ENCODE measurements at regions not wholly inside any gene's neighbourhood (a gene's known extent, or its start where the extent isn't known, plus 50 kb on each side); places are given as distances from the start of the nearest gene placed in this dataset.
A peak's percentile ranks its signal among the peaks of the same experiment; 100 is the strongest.

DNA sequence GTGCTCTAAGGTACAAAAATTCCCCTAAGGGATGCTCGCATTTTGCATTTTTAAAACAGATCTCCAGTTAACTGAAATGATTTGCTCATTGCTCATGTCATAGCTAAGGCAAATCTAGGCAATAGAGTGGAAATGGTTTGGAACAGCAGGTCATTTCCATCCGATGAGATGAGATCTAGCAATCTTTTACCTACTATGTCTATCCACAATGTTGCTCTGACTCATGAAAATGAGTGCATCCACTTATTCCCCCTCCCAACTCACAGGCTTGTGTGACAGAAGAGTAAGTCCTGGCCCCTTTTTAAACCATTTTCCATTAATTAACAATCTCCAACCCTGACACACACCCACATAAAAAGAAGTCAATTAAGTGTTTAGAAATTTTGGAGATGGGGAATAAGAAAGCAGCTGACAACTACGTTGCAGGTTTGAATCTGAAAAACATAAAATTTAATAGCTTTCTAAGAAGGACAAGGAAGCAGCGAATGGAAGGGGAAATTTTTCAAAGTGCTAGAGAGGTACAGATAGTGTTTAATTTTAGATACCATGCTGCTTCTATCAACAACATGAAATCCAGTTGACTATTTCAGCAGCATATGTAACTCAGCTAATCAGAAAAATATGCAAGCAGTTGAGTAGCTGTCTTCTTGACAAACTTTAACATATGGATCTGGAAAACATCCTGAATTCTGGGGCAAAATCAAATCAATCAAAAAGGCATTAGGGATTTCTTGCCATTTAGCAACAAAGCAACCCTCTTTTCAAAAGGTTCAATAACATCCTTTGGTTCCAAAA lies 112.0 kb downstream of the TMCO5A start:
- DNase-seq (ENCODE audit: low spot score), result no peak

DNA sequence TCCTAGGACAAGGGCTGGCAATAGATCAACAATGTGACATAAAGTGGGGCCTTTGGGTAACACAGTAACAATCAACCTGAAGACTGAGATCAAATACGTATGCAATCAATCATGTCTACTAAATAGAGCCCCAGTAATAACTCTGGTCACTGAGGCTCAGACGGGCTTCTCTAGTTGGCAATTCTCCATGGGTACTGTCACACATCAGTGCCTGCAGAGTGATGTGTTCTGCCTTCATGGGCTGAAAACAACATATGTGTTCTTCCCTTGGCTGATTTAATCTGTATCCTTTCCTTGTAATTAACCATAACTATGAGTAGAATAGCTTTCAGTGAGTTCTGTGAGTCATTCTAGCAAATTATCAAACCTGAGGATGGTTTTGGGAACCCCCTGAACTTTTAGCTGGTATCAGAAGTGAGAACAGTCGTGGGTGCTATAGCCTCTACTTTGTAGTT lies 113.6 kb downstream of the TMCO5A start:
- DNase-seq (ENCODE audit: low spot score), result no peak

DNA sequence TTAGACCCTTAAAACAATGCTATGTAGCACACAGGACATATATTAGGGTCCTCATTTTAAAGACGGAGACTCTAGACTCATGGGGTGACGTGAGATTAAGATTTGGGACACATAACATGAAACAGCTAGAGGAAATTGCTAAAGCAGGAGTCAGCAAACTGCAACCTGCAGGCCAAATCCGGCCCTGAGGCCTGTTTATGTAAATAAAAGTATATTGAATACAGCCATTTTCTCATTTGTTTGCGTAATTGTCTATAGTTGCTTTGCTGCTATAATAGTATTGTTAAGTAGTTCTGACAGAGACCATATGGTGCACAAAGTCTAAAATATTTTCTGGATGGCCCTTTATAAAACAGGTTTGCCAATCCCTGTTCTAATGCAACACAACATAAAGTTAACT lies 115.5 kb downstream of the TMCO5A start:
- DNase-seq (ENCODE audit: low spot score), result no peak

DNA sequence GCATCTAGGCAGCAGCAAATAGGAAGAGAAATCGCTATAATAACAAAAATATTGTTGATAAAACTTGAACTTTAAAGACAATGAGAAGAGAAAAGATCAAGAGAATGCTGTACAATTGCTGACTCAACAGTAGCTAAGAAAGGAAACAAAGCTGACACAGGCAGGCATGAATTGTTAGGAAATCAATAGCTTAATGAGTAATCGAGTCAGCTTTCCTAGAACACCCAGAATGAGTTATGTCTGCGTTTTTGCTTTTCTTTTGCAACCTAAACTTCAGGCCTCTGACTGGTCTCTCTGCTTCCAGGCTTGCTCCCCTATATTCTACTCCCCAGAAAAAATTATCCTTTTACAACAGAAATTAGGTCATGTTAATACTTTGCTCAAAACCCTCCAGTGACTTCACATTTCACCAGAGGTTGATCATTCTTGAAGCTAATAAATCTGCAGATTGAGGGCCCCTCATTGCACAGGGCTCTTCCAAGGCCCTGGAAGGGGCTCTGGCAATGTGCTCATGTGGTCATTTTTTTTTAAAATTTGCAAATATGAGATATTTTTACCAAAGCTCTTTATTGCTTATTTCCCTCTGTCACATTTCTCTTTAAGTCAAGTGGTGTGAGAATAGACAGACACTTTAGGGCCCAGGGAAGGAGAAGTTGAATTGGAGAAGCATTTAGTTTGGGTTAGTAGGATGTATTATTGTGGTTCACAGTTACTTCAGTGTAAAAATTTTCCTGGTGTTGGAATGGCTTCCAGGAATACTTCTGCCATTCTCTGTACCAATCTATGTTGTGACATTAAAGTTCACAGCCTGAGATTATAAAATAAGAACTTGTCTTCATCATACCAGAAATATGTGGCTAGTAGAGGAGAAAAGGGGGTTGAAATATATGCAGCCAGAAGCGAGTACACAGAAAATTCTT lies 116.3 kb downstream of the TMCO5A start:
- no peak for DNase-seq (ENCODE audit: low spot score)

DNA sequence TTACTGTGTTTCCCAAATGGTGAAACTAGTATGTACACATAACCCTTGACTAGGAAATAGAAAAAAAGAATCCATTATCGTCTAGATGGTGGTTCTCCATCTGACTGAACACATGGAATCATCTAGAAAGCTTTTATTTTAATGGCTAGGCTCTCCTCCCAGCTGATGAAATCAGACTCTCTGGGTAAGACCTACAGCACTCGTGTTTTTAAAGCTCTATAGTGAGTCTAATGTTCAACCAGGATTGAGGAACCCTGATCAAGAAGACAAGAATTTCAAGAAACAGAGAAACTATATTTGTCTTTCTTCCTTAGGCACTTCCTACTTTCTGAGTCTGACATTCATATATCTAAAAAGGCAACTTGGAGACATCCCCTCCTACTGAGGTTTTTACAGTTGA lies 118.8 kb downstream of the TMCO5A start:
- no peak for DNase-seq (ENCODE audit: low spot score)

DNA sequence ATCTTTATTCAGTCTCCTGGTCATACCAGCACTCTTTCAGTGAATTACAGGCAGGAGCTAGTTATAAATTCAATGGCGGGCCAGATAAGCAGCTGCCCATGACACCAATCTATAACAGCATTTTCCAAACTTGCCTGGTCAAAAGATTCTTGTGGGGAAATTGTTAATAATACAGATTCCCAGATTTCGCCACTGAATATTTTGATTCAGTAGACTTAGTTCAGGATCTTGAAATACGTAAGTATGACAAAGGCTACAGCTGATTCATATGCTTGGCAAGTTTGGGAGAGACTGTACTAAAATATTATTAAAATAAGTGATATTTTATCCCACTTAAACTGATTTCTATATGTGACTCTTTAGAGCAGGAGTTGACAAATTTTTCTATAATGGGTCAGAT lies 119.3 kb downstream of the TMCO5A start:
- no peak for DNase-seq (ENCODE audit: low spot score)

DNA sequence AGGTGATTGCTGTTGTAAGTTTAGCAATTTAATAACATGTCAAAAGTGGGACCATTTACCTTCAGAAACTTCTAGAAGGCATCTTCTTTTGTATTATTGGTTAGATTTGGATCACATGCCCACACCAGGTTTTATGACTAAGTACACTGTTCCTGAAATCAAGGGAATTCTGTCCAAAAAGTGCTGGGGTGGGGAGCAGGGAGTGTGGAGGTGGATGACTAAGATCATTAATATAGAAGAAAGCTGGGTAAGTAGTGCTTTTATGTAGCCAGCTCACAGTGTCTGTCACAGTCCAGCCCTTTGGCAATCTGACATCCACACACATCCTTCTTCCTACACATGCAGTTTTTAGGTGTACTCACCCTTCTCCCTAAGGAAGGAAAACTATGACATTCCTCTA lies 120.0 kb downstream of the TMCO5A start:
- DNase-seq (ENCODE audit: low spot score), result no peak

DNA sequence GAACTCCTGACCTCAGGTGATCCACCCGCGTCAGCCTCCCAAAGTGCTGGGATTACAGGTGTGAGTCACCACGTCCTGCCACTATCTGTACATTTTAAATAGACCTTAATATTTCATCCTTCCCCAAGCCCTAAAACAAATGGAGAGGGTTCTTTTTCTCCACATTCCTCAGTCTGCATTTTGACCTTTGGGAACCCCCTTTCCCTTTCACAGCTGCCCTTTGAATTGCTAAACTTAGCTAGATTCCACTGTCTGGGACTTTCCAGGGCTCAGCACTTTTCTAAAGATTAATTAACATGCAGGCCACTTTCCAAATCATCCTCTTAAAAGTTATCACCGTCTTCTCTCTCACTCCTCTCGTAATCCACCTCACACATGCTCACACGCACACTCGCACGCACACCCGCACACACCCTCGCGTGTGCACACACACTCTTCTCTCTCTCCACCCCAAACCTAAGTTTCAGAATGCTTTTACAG lies 124.2 kb downstream of the TMCO5A start:
- DNase-seq (ENCODE audit: low spot score), result no peak

DNA sequence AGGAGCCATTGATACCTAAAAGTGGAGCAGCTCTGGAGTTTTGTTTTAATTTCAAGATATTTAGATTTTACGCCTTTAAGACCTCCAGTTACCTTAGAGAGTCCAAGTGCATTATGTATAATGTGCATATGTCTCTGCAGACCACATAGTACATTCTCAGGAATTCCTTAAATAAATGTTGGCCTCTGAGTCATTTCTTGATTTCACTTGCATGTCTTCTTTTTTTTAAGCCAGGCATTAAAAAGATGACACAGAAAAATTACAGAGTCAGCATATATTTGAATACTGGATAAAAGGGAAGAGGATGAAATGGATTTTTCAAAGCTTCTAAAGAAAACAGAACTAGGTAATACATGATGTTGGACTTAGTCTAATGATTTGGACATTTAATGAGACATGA lies 125.2 kb downstream of the TMCO5A start:
- no peak for DNase-seq (ENCODE audit: low spot score)

DNA sequence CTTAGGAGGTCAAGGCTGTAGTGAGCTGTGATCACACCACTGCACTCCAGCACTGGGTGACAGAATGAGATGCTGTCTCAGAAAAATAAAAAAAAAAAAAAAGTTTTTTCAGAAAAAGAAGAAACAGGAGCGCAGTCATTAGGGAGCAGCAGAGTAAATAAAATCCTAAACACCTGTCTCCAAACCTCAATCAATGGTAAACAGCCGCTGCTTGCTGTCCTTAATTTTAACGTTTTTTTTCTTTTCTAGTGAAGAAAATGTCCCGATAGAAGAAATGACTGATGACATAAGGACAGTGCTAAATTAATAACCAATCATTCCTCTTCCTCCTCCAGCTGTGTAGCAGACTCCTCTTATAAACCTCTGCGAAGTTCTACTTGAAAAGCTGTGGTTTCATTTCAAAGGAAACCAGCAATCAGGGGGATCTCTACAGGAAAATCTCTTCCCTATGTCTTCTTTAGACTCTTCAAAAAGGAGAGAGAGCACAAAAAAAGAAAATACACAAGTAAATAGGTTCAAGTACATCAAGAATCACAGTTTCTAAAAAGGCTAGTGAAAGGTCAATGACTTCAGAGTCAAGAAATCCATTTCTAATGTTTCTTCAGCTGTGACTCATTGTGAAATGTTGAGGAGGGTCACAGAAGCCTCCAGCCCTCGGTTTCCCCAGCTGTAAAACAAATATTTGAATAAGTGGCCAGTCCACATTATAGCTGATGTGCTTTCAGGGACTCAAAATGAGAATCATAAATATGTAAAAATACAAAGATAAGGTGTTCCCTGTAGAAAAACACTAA lies 127.6 kb downstream of the TMCO5A start:
- no peak for DNase-seq (ENCODE audit: low spot score)

DNA sequence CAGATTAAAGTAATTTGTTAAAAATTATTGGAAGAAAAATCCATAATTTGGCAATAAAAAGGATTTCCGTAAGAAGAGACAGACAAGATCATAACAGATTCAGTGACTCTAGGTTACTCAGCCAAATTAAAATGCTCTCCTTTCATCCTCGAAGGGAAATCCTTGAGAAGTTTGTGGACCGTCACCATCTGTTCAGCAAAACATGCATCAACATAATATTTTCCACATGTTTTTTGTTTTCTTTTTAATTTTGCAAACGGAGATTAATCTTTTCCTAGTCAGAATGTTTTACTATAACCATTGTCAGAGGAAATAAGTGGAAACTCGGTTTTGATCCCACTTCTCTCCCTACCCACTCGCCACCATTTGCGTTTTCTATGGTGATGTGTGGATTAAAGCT lies 128.3 kb downstream of the TMCO5A start:
- DNase-seq (ENCODE audit: low spot score), result no peak

DNA sequence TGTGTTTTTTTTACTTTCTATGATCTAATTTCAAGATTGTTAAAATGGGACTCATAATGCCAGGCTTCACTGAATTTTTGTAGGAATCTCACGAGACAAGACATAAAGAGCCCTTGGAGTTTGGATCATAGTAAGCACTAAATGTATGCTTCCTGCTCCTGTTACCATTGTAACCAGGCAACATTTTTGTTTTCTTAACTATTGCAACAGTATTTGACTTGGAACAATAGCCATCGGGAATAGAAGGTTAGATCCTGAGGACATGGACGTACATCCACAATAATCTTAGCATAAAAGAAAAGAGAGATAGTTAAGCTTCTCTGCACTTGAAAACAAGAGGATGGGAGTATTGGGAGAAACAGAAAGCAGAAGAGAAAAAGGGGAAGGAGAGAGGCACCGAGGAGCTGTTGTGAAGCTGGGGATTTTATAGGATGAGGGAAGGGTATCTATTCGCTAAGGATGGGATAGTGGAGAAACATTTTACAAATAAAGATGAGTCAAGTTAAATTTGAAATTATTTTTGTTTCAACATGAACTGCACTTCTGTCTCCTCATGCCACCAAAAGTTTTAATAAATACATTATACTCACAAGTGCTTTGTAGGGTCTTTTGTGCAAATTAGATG lies 131.4 kb downstream of the TMCO5A start:
- no peak for DNase-seq (ENCODE audit: low spot score)

DNA sequence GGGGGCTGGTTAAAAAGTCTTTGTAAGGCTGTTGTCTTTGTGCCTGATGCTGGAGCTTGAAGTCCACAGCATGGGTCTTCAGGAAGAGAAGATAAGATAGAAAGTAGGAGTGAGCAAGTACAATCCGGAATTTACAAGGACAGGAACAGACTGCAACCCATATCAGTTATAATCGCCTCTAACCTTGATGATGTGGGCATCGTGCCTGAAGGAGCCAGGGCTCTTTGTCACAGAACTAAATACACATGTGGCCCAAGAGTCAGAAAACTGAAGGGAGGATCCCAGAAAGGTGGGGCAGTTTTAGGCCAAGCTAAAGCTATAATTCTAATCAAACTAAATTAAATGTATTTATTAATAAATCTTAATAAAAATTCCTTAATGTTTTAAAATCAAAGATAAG lies 132.2 kb downstream of the TMCO5A start:
- DNase-seq (ENCODE audit: low spot score), result no peak

DNA sequence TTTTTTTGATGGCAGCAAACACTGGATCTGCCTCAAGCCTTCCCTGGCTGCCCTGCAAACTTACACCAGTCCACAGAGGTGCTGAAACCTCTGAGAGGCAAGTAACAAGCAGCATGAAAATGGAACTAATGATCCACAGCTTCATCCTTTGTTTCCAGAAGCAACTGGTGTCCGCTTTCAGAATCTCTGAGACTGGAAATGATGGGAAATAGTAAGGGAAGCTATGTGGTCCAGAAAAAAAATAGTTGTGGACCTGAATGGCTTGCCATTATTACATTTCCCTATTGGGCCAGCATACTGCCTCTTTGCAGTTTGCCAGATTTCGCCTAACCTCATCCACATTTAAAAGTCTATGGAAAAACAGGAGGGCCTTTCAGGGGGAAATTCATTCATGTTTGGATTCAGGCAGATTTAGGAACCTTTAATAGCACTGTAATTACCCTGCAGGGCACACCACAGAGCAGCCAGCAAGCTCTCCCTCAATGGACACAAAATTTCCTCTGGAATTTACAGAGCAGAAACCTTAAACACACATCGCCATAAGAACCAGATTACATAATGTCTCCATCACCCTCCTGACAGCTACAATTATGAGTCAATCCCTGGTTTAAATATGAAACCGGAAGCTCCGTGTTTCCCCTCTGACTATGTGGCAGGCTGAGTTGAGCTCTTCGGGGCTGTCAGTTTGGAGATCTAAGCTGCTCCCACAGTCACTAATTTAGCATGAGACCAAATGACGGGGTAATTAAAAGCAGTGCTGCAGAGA lies 134.4 kb downstream of the TMCO5A start:
- DNase-seq (ENCODE audit: low spot score), result peak; percentile 31

DNA sequence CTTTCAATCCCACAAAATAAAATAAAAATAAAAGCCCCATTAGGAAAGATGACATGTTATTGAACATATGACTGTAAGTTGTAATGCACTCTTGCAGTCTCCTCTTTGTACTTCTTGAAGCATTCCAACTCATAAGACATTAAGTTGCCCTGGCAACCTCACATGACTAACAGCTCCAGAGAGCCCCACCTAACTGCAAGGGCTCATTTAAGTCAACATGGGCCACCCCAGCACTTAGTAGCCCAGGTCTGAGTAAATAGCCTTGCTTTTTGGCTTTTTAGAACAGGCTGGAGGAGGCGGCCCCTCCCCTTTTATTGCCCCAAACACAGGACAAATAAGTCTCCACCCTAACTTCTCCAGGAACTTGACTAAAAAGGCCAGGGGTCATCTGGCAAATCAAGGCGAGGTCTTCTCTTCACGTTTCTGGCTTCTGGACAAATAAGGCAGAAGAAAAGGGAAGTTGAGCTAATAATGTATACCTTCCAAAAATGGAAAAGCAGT lies 135.1 kb downstream of the TMCO5A start:
- DNase-seq (ENCODE audit: low spot score), result peak; percentile 14

DNA sequence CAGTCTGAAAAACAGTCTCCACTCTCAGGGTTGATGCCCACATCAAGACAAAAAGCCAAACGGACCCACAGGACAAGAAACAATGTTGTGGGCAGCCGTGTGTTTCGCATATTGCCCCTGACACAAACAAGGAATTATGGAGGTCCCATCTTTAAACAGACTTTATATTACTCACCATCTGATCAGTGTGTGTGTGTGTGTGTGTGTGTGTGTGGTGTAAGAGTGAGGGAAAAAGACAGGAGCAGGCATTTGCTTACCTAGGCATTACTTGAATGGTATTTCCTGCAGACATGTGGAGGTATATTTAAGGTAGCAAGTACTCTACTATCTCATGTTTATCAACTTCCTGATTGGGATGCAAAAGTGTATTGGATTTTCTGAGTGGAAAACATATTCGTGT lies 136.3 kb downstream of the TMCO5A start:
- no peak for DNase-seq (ENCODE audit: low spot score)

DNA sequence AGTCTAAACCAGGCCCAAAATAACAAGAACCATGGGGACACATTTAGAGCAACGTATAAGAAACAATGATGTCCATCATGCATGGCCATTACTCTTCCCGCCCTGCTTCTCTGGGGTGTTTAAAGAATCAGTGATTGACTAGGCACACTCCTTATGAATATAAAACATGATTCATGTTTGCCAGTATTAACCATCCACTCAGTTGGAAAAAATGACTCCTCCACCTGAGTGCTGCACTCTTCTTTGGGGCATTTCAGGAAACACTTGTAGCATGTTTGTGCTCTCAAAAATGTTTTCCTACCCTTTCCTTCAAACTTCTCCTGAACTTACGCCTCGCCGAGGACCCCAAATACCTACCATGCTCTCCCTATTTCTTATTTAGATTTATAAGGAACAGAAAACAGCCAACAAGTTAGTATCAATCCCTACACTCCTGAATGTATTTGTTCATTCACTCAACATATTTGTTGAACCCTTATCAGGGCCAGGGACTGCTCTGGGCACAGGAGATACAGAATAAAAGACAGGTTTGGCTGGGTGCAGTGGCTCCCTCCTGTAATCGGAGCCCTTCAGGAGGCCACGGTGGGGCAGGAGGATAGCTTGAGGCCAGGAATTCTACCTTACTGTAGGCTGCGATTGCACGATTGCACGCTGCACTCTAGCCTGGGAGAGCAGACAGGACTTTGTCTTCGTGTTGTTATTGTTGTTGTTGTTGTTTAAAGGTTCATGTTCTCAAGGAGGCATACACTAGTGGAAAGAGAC lies 137.0 kb downstream of the TMCO5A start:
- no peak for DNase-seq (ENCODE audit: low spot score)

DNA sequence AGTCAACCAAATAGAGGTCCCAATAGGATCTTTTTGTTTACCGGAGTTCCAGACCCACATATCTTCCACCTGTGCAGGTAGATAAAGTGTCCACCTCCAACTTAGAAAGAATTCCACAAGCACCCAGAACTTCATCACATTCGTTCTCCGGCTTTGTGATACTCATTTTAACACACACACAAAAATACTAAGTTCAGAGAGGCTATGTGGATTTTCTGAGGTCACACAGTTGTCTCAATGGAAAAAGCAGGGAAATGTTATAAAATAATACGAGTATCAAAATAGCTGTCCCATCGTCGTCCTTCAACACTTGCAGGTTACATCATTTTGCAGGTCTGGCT lies 137.5 kb downstream of the TMCO5A start:
- DNase-seq (ENCODE audit: low spot score), result no peak

DNA sequence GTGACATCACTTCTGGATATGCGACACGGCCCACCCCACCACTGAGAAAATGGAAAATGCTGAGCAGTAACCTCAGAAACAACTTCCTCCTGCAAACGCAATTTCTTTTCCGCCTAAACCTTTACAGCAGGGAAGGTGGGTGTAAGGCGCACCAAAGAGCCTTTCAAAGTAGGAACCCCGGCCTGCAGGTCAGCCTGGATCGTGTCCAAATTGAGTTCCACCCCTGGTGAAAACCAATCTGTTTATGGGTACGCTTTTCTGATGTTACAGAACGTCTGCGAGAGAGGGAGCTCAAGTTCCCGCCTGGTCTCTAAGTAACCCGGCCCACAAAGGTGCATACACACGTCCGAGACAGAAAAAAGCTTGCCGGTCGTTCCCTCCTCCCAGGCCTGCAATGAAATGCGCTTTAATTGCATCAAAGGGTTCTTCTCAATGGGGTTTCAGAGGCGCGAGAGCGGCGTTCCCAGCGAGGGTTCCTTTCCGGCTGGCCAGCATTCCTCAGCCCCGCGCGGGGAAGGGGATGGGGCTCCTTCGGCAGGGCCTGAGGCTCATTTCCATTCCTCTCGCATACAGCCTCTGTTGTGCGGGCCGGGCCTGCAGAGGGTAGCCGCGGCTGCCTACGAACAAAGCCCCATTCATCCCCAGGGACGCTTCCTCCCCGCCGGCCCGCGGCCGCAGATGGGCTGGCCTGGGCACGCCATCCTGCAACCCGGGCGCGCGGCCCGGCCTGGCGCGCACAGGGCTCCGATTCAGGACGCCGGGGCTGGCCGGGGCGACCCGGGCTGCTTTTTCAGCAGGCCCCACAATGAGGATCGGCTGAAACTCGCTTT lies 138.1 kb downstream of the TMCO5A start:
- no peak for DNase-seq (ENCODE audit: low spot score)

Measured in CD4-positive, alpha-beta T cell treated with Interleukin-2 at 100 ng/mL for 4 hours (primary cell).